NCI-H2107 treated with DMSO at 0.1 percent for 48 hours (cell line): ENCODE measurements at regions not wholly inside any gene's neighbourhood (a gene's known extent, or its start where the extent isn't known, plus 50 kb on each side); places are given as distances from the start of the nearest gene placed in this dataset.
A peak's percentile ranks its signal among the peaks of the same experiment; 100 is the strongest.
"Not testable (repeated sequence)": the region's sequence is repeated elsewhere in the genome, so short reads cannot be mapped to it uniquely, and the experiment has no call there.

Source experiments
- DNase-seq: peaks from one replicate; lab custom pipeline; 2025; ENCODE audit not compliant: unreplicated experiment; lab: John Stamatoyannopoulos, UW

GRCh38 chr10:38356527-38356926 is 262.4 kb downstream of the ZNF37A start:
- DNase-seq: peak; percentile 0

GRCh38 chr10:38362514-38362913 is 268.4 kb downstream of the ZNF37A start:
- DNase-seq: not testable (repeated sequence)

- not testable (repeated sequence) for DNase-seq
Measured at GRCh38 chr10:38364073-38364472, 269.9 kb downstream of the ZNF37A start.

- not testable (repeated sequence) for DNase-seq
Measured at GRCh38 chr10:38365917-38366316, 271.8 kb downstream of the ZNF37A start.

- DNase-seq: not testable (repeated sequence)
Measured at GRCh38 chr10:38383800-38384199, 289.7 kb downstream of the ZNF37A start.

- DNase-seq: not testable (repeated sequence)
Measured at GRCh38 chr10:38386869-38387268, 292.7 kb downstream of the ZNF37A start.

DNA sequence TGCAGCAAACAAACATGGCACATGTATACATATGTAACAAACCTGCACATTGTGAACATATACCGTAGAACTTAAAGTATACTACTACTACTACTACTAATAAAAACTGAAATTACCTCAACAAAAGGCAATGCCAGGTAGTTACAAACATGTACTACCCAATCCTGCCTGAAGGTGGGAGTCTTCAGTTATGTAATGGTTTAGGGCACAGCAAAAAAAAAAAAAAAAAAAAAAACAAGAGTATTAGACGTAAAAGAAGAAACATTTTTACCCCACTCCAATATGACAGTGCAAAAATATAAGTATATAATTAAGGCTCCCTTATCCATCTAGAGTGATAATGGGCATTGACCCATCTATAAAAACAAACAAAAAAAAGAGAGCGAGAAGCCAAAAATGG is 296.6 kb downstream of the ZNF37A start:
- DNase-seq: not testable (repeated sequence)

DNA sequence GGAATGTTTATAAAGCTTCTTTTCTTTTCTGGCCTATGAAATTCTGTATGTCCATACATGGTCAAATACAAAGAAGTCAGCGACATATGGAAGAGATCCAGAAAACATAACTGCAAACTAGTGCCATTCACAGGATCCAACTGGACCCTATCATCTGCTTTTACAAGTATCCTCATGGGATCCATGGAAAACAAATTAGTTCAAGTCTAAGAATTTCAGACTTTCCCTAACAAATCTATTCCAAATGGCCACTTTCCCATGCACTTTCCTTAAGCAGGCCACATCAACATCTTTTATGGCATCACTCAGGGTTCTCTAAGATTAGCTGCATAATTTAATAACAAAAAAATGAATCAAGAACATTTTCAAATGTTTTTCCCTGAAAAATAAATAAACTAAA is 301.3 kb downstream of the ZNF37A start:
- not testable (repeated sequence) for DNase-seq

GRCh38 chr10:38396178-38396954 is 302.2 kb downstream of the ZNF37A start:
- not testable (repeated sequence) for DNase-seq

DNA sequence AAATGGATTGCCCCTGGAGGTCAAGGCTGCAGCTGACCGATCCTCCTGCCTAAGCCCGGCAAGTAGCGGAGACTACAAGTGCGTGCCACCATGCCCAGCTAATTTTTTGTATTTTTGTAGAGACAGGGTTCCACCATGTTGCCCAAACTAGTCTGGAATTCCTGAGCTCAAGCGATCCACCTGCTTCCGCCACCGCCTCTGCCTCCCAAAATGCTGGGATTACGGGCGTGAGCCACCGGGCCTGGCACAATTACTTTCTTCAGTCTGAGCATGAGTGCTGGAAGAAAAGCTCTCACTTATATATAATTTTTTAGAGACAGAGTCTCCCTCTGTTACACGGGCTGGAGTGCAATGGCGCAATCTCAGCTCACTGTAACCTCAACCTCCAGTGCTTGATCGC is 307.4 kb downstream of the ZNF37A start:
- not testable (repeated sequence) for DNase-seq

DNA sequence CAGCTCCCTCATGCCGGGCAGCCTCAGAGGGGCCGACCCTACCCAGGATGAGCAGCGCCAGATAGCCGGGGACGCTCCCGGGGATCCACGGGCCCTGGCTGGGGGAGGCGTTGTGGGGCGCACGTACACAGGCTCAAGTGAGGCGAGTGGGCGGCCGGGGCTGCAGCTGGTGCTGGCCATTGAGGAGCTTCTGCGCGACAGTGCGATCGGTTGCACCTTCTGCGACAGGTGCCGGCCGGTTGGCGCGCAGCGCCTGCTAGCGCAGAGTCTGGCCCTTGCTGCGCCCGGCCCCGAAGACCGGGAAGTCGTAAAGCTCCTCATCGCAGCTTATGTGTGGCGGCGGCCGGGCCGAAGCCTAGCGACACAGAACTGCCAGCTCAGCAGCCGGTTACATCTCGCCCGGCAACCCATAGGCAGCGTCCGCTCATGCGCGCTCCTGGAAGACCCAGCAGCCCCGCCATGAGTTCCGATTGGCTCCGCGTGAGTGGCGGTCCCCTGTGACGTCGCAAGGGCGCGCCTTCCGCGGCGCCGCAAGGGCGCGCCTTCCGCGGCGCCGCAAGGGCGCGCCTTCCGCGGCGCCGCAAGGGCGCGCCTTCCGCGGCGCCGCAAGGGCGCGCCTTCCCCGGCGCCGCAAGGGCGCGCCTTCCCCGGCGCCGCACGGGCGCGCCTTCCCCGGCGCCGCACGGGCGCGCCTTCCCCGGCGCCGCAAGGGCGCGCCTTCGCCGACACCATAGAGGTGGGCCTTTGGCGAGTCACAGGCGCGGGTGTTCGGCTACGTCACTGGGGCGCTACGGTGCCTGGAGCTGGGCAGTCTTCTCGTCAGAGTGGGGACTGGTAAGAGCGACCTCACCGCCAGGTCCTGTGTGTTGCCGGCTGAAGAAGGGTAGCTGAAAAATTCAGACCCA is 308.6 kb downstream of the ZNF37A start:
- DNase-seq: peak; percentile 31

DNA sequence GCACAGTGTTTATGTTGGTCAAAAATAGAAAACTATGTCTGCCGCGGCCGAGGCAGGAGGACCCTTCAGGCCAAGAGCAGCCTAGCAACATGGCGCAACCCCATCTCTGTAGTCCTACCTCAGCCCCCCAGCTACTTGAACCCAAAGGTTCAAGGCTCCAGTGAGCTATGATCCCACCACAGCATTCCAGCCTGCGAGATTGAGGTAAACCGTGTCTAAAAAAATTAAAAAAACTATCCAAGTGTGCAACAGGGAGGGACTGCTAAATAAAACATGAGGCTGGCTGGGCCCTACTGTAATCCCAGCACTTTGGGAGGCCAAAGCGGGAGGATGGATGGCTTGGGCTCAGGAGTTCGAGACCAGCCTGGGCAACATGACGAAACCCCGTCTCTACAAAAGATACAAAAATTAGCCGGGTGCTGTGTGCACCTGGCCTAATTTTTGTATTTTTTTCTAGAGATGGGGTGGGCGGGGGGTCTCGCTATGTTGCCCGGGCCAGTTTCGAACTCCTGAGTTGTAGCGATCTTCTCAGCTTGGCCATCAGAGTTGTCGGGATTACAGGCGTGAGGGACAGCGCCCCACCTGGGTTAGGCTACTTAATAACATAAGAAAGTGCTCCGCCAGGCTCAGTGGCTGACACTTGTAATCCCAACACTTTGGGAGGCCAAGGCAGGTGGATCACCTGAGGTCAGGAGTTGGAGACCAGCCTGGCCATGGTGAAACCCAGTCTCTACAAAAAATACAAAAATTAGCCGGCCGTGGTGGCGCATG is 309.4 kb downstream of the ZNF37A start:
- not testable (repeated sequence) for DNase-seq

GRCh38 chr10:38423634-38424033 is 329.5 kb downstream of the ZNF37A start:
- DNase-seq: not testable (repeated sequence)

DNA sequence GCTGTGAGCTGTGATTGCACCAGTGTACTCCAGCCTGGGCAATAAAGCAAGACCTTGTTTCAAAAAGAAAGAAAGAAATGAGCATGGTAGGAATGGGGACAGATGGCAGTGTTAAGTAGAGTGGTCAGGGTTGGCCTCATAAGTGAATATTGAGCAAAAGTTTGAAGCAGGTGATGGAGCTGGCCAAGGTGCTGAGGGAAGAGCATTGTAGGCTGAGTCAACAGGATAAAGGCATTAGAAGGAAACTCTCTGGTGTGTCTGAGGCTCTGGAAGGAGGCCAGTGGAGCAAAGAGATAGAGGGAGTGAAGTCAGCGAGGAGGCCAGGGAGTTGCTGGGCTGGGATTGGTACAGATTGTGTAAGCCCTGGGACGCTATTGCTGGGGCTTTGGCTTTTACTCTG is 336.1 kb downstream of the ZNF37A start:
- not testable (repeated sequence) for DNase-seq

- not testable (repeated sequence) for DNase-seq
Measured at GRCh38 chr10:38437359-38437758, 343.2 kb downstream of the ZNF37A start.

GRCh38 chr10:38448614-38449355 is 354.6 kb downstream of the ZNF37A start:
- DNase-seq: not testable (repeated sequence)

- DNase-seq: not testable (repeated sequence)
Measured at GRCh38 chr10:38449618-38450017, 355.5 kb downstream of the ZNF37A start.

- not testable (repeated sequence) for DNase-seq
Measured at GRCh38 chr10:38450372-38451057, 356.4 kb downstream of the ZNF37A start.

DNA sequence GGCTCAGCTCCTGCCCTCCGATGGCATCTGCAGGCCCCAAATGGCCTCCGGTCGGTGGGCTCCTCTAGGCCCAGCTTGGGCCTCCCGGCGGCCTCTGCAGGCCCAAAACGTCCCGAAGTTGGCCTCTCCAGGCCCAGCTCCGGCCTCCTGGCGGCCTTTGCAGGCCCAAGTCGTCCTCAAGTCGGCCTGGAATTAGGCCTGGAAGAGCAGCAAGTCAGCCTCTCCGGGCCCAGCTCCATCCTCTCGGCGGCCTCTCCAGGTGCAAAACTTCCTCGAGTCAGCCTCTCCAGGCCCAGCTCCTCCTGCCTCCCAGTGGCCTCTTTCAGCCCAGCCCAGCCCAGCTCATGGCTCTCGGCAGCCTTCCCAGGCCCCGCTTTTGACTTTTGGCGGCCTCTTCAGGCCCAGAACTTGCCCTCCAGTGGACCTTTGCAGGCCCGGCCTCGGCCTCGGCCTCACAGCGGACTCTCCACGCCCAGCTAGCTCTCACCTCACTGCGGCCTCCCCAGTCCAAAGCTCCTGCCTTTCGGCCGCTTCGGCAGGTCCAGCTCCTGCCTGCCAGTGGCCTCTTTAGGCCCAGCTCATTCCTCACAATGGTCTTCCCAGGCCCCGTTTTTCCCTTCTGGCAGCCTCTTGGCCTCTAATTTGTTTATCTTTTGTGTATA is 357.3 kb downstream of the ZNF37A start:
- not testable (repeated sequence) for DNase-seq
